ENCODE measurements at regions not wholly inside any gene's neighbourhood (a gene's known extent, or its start where the extent isn't known, plus 50 kb on each side); places are given as distances from the start of the nearest gene placed in this dataset.

DNA sequence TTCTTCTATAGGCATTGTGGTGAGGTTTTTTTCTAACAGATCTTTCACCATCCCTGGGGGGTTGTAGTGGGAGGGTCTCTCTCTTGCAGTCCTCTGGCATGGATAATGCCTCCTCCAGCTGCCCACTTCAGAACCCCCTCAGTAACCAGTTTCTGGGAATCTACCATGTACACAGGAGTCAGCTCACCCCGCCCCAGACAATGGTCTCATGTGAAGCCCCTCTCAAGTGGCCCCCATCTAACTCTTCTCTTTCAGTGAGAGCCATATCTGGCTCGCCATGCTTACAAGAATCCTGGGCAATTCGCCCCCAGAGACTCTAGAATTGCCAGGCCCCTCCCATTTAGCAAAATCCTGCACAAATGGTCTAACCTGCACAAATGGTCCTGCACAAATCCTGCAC, 144.4 kb upstream of the FSTL4 start:
- TF ChIP-seq, protein P1, sequence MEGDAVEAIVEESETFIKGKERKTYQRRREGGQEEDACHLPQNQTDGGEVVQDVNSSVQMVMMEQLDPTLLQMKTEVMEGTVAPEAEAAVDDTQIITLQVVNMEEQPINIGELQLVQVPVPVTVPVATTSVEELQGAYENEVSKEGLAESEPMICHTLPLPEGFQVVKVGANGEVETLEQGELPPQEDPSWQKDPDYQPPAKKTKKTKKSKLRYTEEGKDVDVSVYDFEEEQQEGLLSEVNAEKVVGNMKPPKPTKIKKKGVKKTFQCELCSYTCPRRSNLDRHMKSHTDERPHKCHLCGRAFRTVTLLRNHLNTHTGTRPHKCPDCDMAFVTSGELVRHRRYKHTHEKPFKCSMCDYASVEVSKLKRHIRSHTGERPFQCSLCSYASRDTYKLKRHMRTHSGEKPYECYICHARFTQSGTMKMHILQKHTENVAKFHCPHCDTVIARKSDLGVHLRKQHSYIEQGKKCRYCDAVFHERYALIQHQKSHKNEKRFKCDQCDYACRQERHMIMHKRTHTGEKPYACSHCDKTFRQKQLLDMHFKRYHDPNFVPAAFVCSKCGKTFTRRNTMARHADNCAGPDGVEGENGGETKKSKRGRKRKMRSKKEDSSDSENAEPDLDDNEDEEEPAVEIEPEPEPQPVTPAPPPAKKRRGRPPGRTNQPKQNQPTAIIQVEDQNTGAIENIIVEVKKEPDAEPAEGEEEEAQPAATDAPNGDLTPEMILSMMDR (IDR thresholded peaks at IDR 0.05) = no peak
- no peak for TF ChIP-seq POLR2A (IDR thresholded peaks at IDR 0.05)
- no peak for TF ChIP-seq EP300 (IDR thresholded peaks at IDR 0.05; ENCODE audit: low read depth)
